HG02973 (cell line): ENCODE measurements at regions not wholly inside any gene's neighbourhood (a gene's known extent, or its start where the extent isn't known, plus 50 kb on each side); places are given as distances from the start of the nearest gene placed in this dataset.
A peak's percentile ranks its signal among the peaks of the same experiment; 100 is the strongest.

Source experiments
- ATAC-seq: cut with Tn5 transposase; IDR thresholded peaks from one replicate; pipeline ENCODE4 v1.9.1; 2021; ENCODE audit warnings: moderate library complexity; ENCODE audit not compliant: unreplicated experiment

GRCh38 chr12:125650587-125650986 is 585.4 kb downstream of the AACS start:
- ATAC-seq, result no peak

- no peak for ATAC-seq
These were observed 586.4 kb downstream of the AACS start for GRCh38 chr12:125651625-125652024.

- no peak for ATAC-seq
These were observed 587.4 kb downstream of the AACS start for GRCh38 chr12:125652681-125653080.

GRCh38 chr12:125657681-125658080 is 592.4 kb downstream of the AACS start:
- ATAC-seq, result no peak

- no peak for ATAC-seq
These were observed 609.5 kb downstream of the AACS start for GRCh38 chr12:125674554-125675338.

- ATAC-seq, result no peak
These were observed 611.1 kb downstream of the AACS start for GRCh38 chr12:125676366-125676765.

GRCh38 chr12:125677829-125678228 is 612.6 kb downstream of the AACS start:
- no peak for ATAC-seq

- ATAC-seq, result no peak
These were observed 613.4 kb downstream of the AACS start for GRCh38 chr12:125678589-125678993.

GRCh38 chr12:125683748-125684381 is 618.6 kb downstream of the AACS start:
- peak; percentile 80 for ATAC-seq

GRCh38 chr12:125684968-125685790 is 619.9 kb downstream of the AACS start:
- no peak for ATAC-seq

- no peak for ATAC-seq
These were observed 620.7 kb downstream of the AACS start for GRCh38 chr12:125685915-125686314.

- no peak for ATAC-seq
These were observed 622.2 kb downstream of the AACS start for GRCh38 chr12:125687403-125687802.

- no peak for ATAC-seq
These were observed 622.6 kb downstream of the AACS start for GRCh38 chr12:125687820-125688219.

- ATAC-seq, result no peak
These were observed 623.0 kb downstream of the AACS start for GRCh38 chr12:125688223-125688622.

GRCh38 chr12:125688881-125689280 is 623.6 kb downstream of the AACS start:
- ATAC-seq, result no peak

- no peak for ATAC-seq
These were observed 624.6 kb downstream of the AACS start for GRCh38 chr12:125689576-125690410.

GRCh38 chr12:125690841-125691240 is 625.6 kb downstream of the AACS start:
- ATAC-seq, result no peak

- no peak for ATAC-seq
These were observed 630.8 kb downstream of the AACS start for GRCh38 chr12:125696054-125696453.

- no peak for ATAC-seq
These were observed 639.6 kb downstream of the AACS start for GRCh38 chr12:125704803-125705202.

- ATAC-seq, result no peak
These were observed 655.7 kb downstream of the AACS start for GRCh38 chr12:125720961-125721360.

GRCh38 chr12:125734137-125734536 is 668.9 kb downstream of the AACS start:
- ATAC-seq, result no peak
